Testis (tissue), 2 donors: ENCODE measurements at regions not wholly inside any gene's neighbourhood (a gene's known extent, or its start where the extent isn't known, plus 50 kb on each side); places are given as distances from the start of the nearest gene placed in this dataset.

Source experiments
- CTCF ChIP-seq, 3 experiments: fragments of 450-650 bp in 2 of 3; fragments of 200-600 bp in 1 of 3; sonication (generic) in 1 of 3; IDR thresholded peaks; one replicate each; pipeline ENCODE4 v1.5.1; 2016 to 2019; ENCODE audit warnings: antibody characterized with exemption in 3 of 3, mild to moderate bottlenecking in 2 of 3, moderate library complexity in 1 of 3
- POLR2A ChIP-seq: fragments of 450-650 bp; IDR thresholded peaks from one replicate; pipeline ENCODE4 v1.6.1; 2017; ENCODE audit warnings: antibody characterized with exemption, mild to moderate bottlenecking, moderate library complexity

- no peak for TF ChIP-seq CTCF (IDR thresholded peaks at IDR 0.05)
- TF ChIP-seq POLR2A = no peak
Measured at GRCh38 chr21:15390049-15390448, 325.2 kb upstream of the NRIP1 start.
